ENCODE measurements at regions not wholly inside any gene's neighbourhood (a gene's known extent, or its start where the extent isn't known, plus 50 kb on each side); places are given as distances from the start of the nearest gene placed in this dataset.
"Not testable (repeated sequence)": the region's sequence is repeated elsewhere in the genome, so short reads cannot be mapped to it uniquely, and the experiment has no call there.

DNA sequence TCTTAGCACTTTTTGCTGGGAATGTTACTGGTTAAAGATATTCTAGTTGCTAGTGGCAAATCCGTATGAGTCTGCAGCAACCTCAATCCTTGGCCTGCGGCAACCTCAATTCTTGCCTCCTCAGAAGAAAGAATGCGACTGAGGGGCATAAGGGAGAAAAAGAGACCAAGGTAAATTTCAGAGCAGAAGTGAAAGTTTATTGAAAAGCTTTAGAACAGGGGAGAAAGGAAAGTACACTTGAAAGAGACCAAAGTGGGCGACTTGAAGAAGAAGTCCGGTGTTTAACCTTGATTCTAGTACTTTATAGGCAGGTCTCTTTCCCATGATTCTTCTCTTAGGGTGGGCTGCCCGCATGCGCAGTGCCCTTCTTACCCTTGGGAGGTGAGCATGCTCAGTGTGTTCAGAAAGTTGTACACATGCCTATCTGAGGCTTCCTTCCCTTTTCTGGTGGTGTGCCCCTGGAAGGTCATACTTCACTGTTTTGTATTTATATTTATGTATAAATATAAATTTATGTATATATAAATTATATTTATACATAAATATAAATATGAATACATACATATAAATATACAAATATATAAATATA lies 1198.8 kb downstream of the RPIA start:
- TF ChIP-seq, protein P1, sequence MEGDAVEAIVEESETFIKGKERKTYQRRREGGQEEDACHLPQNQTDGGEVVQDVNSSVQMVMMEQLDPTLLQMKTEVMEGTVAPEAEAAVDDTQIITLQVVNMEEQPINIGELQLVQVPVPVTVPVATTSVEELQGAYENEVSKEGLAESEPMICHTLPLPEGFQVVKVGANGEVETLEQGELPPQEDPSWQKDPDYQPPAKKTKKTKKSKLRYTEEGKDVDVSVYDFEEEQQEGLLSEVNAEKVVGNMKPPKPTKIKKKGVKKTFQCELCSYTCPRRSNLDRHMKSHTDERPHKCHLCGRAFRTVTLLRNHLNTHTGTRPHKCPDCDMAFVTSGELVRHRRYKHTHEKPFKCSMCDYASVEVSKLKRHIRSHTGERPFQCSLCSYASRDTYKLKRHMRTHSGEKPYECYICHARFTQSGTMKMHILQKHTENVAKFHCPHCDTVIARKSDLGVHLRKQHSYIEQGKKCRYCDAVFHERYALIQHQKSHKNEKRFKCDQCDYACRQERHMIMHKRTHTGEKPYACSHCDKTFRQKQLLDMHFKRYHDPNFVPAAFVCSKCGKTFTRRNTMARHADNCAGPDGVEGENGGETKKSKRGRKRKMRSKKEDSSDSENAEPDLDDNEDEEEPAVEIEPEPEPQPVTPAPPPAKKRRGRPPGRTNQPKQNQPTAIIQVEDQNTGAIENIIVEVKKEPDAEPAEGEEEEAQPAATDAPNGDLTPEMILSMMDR (IDR thresholded peaks at IDR 0.05) = not testable (repeated sequence)
- not testable (repeated sequence) for TF ChIP-seq POLR2A (IDR thresholded peaks at IDR 0.05)

Data from esophagus squamous epithelium (tissue), 4 donors.